ENCODE measurements at regions not wholly inside any gene's neighbourhood (a gene's known extent, or its start where the extent isn't known, plus 50 kb on each side); places are given as distances from the start of the nearest gene placed in this dataset.

DNA sequence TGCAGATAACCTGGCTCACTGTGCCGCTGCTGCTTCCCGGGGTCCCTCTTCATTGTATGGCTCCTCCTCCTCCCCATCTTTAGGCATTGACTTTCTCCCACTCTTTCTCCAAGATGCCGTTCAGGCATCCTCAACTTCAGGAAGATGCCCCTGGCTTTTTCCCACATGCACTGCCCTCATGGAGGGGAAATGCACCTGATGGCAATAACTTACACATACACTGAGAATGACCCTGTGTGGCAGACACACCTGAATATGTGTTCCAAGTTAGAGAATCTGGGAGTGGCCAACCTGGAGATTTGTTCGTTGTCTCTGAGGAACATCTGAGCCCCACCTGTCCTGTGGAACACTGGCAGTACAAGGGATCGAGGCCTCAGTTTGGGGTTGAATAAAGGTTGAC lies 273.9 kb upstream of the CHD6 start:
- H3K4me2 ChIP-seq (ENCODE audit: insufficient read depth, low read length): no peak overlapping the region
- no peaks in the 10 kb centered on the region for H4K20me1 ChIP-seq (ENCODE audit: insufficient read depth, low read length)
- no peak overlapping the region for H2AFZ ChIP-seq (ENCODE audit: low read length)
- TF ChIP-seq, protein P1, sequence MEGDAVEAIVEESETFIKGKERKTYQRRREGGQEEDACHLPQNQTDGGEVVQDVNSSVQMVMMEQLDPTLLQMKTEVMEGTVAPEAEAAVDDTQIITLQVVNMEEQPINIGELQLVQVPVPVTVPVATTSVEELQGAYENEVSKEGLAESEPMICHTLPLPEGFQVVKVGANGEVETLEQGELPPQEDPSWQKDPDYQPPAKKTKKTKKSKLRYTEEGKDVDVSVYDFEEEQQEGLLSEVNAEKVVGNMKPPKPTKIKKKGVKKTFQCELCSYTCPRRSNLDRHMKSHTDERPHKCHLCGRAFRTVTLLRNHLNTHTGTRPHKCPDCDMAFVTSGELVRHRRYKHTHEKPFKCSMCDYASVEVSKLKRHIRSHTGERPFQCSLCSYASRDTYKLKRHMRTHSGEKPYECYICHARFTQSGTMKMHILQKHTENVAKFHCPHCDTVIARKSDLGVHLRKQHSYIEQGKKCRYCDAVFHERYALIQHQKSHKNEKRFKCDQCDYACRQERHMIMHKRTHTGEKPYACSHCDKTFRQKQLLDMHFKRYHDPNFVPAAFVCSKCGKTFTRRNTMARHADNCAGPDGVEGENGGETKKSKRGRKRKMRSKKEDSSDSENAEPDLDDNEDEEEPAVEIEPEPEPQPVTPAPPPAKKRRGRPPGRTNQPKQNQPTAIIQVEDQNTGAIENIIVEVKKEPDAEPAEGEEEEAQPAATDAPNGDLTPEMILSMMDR (IDR thresholded peaks at IDR 0.05; ENCODE audit: extremely low read depth, low read depth, low read length): no peak
- H3K9me3 ChIP-seq (ENCODE audit: low read depth, low read length): no peaks in the 10 kb centered on the region
- H3K27me3 ChIP-seq (ENCODE audit: insufficient read depth, low read length): no peaks in the 10 kb centered on the region
- no peaks in the 10 kb centered on the region for H3K4me1 ChIP-seq (ENCODE audit: insufficient read depth, low read length)
- no peak for DNase-seq (ENCODE audit: insufficient read length, low spot score, missing footprints)
- no peak overlapping the region for H3K27ac ChIP-seq (ENCODE audit: low read depth, low read length)
- no peaks in the 10 kb centered on the region for H3K36me3 ChIP-seq (ENCODE audit: insufficient read depth, low read length)
- no peaks in the 10 kb centered on the region for H3K79me2 ChIP-seq (ENCODE audit: insufficient read depth, low read length)
- no peak overlapping the region for H3K4me3 ChIP-seq (ENCODE audit: insufficient read depth, low read length)

DNA sequence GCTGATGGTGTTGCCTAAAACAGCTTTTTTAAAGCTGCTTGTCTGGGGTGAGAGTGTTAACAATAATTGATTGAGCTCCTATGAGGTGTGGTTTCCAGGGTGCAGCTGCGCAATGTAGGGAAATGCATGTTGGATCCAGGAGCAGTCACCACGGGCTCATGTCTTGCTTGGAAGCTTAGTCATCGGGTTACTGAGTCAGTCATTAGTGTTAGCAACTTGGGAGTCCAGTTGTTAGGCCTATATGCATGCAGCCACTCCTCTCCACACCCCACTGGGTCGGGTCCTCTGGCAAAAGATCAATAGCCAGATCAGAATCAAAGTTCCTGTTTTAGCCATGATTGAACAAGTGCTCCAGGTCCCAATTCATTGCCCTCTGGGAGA lies 271.7 kb upstream of the CHD6 start:
- no peaks in the 10 kb centered on the region for H4K20me1 ChIP-seq (ENCODE audit: insufficient read depth, low read length)
- H3K27me3 ChIP-seq (ENCODE audit: insufficient read depth, low read length): no peaks in the 10 kb centered on the region
- DNase-seq (ENCODE audit: insufficient read length, low spot score, missing footprints): no peak
- no peaks in the 10 kb centered on the region for H3K9me3 ChIP-seq (ENCODE audit: low read depth, low read length)
- no peaks in the 10 kb centered on the region for H3K79me2 ChIP-seq (ENCODE audit: insufficient read depth, low read length)
- TF ChIP-seq, protein P1 (IDR thresholded peaks at IDR 0.05; ENCODE audit: extremely low read depth, low read depth, low read length): no peak
- no peak overlapping the region for H3K4me2 ChIP-seq (ENCODE audit: insufficient read depth, low read length)
- no peaks in the 10 kb centered on the region for H3K36me3 ChIP-seq (ENCODE audit: insufficient read depth, low read length)
- no peak overlapping the region for H3K4me3 ChIP-seq (ENCODE audit: insufficient read depth, low read length)
- H2AFZ ChIP-seq (ENCODE audit: low read length): no peak overlapping the region
- H3K4me1 ChIP-seq (ENCODE audit: insufficient read depth, low read length): no peaks in the 10 kb centered on the region
- no peak overlapping the region for H3K27ac ChIP-seq (ENCODE audit: low read depth, low read length)

DNA sequence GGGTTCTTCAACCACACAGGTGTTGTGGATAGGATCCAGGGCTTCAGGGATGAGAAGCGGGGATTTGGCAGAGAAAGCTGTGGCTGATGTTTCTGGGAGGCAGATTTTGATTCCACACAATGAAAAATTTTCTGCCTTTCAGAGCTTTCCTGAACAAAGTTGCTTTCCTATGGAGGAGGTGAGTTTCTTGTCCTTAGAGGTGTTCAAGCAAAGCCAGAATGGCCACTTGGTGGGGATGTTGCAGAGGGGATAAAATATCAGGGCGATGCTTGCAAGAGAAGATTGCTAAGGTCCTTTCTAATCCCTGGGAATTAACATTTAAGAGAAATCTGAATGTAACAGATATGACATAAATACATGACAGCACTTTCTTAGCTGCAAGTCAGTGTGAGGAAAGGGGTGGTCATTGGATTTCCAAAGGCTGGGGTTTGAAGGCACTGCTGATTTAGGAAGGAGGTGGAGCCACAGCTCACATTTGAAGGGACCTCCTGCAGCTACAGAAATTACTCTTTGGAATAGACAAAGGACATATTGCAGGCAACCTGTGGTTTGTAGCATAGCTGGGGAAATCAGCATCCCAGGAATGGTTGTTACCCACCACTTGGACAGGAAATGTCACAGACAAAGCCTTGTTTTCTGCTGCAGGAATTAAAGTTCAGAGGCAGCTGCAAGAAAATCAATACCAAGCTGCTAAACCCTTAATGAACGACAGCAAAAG lies 271.1 kb upstream of the CHD6 start:
- Histone ChIP-seq H3K4me2 (ENCODE audit: insufficient read depth, low read length) (no peak overlapping the region), H3K79me2 (ENCODE audit: insufficient read depth, low read length) (no peaks in the 10 kb centered on the region), H3K4me1 (ENCODE audit: insufficient read depth, low read length) (no peaks in the 10 kb centered on the region), H3K9me3 (ENCODE audit: low read depth, low read length) (no peaks in the 10 kb centered on the region), H3K27me3 (ENCODE audit: insufficient read depth, low read length) (no peaks in the 10 kb centered on the region), H4K20me1 (ENCODE audit: insufficient read depth, low read length) (no peaks in the 10 kb centered on the region), H2AFZ (ENCODE audit: low read length) (no peak overlapping the region), H3K36me3 (ENCODE audit: insufficient read depth, low read length) (no peaks in the 10 kb centered on the region), H3K27ac (ENCODE audit: low read depth, low read length) (no peak overlapping the region), H3K4me3 (ENCODE audit: insufficient read depth, low read length) (no peak overlapping the region)
- no peak for DNase-seq (ENCODE audit: insufficient read length, low spot score, missing footprints)
- TF ChIP-seq, protein P1 (IDR thresholded peaks at IDR 0.05; ENCODE audit: extremely low read depth, low read depth, low read length): no peak

DNA sequence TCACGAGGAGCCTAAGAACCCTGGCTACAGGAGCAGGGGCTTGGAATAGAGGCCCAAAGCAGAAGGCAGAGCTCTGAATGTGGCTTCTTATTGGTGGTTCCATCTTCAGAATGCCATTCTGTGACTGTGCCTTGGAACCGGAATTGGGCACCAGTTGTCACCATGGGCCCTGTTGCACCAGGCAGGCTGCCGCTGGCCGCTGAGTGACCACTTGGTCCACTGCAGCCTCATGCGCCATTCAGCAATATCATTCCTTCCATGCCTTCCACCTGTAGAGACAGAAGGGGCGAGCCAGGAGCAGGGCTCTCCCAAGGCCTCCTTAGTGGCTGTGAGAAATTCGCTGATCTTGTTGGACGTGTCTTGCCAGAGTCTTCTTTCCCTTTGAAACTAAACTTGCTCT lies 270.3 kb upstream of the CHD6 start:
- H3K4me2 ChIP-seq (ENCODE audit: insufficient read depth, low read length): no peak overlapping the region
- DNase-seq (ENCODE audit: insufficient read length, low spot score, missing footprints): no peak
- H3K4me1 ChIP-seq (ENCODE audit: insufficient read depth, low read length): no peaks in the 10 kb centered on the region
- TF ChIP-seq, protein P1 (IDR thresholded peaks at IDR 0.05; ENCODE audit: extremely low read depth, low read depth, low read length): no peak
- H3K27ac ChIP-seq (ENCODE audit: low read depth, low read length): no peak overlapping the region
- H3K79me2 ChIP-seq (ENCODE audit: insufficient read depth, low read length): no peaks in the 10 kb centered on the region
- H4K20me1 ChIP-seq (ENCODE audit: insufficient read depth, low read length): no peaks in the 10 kb centered on the region
- no peaks in the 10 kb centered on the region for H3K27me3 ChIP-seq (ENCODE audit: insufficient read depth, low read length)
- no peaks in the 10 kb centered on the region for H3K36me3 ChIP-seq (ENCODE audit: insufficient read depth, low read length)
- H3K9me3 ChIP-seq (ENCODE audit: low read depth, low read length): no peaks in the 10 kb centered on the region
- no peak overlapping the region for H3K4me3 ChIP-seq (ENCODE audit: insufficient read depth, low read length)
- no peak overlapping the region for H2AFZ ChIP-seq (ENCODE audit: low read length)
